WI38 (cell line): ENCODE measurements at regions not wholly inside any gene's neighbourhood (a gene's known extent, or its start where the extent isn't known, plus 50 kb on each side); places are given as distances from the start of the nearest gene placed in this dataset.

Experiments used
- H3K4me3 ChIP-seq: 2 replicates; pipeline ENCODE4 v1.5.1; 2011; ENCODE audit warnings: low read depth, mild to moderate bottlenecking, control low read depth, low read length
- TF ChIP-seq, protein P1 (sequence below): IDR thresholded peaks from 2 replicates; pipeline ENCODE4 v1.5.1; 2012; ENCODE audit warnings: low read depth, mild to moderate bottlenecking, control low read depth, low read length

DNA sequence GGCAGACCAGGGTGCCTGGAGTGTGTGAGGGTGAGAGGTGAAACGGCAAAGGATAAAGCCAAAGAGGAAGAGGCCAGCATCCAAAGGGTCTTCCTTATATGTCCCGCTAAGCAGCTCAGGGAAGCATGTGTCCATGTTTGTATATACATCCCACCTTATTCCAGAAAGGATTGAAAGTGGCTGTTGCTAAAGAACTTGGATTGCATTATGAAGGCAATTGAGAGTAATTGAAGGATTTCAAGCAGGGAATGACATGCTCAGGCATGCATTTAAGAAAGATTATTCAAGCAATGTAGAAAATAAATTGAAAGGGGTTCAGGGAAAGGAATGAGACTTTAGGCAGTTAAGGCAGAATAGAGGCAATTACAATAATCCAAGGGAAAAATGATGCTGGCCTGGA is 237.6 kb upstream of the SOX9 start:
- no peak overlapping the region for H3K4me3 ChIP-seq
- TF ChIP-seq, protein P1, sequence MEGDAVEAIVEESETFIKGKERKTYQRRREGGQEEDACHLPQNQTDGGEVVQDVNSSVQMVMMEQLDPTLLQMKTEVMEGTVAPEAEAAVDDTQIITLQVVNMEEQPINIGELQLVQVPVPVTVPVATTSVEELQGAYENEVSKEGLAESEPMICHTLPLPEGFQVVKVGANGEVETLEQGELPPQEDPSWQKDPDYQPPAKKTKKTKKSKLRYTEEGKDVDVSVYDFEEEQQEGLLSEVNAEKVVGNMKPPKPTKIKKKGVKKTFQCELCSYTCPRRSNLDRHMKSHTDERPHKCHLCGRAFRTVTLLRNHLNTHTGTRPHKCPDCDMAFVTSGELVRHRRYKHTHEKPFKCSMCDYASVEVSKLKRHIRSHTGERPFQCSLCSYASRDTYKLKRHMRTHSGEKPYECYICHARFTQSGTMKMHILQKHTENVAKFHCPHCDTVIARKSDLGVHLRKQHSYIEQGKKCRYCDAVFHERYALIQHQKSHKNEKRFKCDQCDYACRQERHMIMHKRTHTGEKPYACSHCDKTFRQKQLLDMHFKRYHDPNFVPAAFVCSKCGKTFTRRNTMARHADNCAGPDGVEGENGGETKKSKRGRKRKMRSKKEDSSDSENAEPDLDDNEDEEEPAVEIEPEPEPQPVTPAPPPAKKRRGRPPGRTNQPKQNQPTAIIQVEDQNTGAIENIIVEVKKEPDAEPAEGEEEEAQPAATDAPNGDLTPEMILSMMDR, result no peak

DNA sequence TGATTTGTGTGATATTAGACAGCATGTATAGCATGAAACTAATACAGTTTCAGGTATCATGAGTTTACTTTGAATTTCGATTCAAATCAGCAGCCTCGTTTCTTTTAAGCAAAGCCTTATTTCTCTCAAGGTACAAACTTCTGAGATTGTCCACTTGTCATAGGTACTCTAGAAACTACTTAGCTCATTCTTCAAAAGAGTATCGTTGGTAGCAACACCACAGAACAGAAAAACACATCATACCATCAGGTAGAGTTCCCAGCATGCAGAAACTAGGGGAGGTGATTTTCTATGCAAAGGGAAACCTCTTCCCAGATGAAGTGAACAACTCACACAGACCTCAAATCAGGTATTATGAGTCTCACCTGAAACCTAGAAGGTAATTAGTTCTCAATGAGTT is 237.0 kb upstream of the SOX9 start:
- TF ChIP-seq, protein P1, result no peak
- H3K4me3 ChIP-seq, result no peak overlapping the region

DNA sequence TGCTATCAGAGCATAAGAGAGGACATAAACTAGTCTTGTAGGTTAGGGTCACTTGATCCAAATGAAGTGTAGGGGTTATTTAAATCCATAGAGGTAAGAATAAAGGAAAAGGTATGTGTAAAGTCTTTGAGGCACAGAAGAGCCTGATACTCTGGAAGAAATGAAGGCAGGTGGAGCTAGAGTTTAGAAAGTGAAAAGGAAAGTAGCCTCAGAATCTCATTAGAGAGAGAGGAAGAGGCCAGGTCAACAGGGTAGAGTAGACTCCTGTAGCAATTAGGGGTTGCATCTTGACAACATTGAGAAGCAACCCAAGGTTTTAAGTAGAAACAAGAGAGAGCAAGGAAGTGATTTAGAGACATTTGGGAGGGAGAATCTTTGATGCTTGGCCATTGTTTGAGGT is 235.2 kb upstream of the SOX9 start:
- TF ChIP-seq, protein P1, result no peak
- H3K4me3 ChIP-seq, result no peak overlapping the region

DNA sequence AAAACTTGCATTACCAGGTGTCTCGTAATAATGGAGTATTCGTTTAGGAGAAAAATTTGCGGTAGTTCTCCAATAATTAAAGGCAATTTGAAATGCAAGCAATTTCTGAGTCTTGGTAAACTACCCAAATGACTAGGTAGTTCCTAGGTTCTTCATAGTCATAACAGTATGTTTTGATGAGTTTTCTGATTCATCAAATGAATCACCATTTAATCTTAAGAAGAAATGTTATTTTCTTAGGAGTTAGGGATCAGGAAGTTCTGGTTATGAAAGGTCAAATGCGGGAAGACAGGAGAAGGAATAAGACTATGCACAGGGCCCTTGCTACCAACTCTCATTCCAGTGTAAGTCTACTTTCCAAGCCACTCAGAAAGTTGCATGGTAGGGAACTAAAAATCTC is 221.5 kb upstream of the SOX9 start:
- no peak overlapping the region for H3K4me3 ChIP-seq
- TF ChIP-seq, protein P1, result no peak

DNA sequence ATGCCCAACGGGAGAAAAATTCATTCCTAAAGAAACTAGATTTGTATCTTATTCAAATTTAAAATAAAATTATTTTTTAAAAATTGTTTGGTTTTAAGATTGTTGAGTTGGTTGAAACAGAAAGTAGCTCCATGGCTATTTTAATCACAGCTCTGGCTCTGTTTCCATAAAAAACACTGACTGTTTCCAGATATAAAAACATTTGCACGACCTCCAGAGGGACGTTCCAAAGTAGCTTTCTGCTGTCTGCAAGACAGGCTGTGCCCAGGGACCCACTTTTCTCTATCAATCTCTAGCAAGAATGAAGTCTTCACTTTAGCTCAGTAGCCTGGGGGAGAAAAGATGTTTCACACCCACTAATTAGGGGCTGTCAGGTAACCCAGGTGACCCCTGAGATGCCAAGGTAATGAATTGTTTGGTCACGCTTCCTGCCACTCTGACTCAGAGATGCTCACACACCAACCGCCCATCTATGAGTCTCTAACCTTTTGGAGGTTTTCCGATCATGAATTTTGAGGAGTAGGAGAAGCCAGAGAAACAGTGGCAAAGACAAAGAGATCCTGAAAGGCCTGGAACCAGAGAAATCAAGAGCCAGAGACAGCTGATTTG is 220.1 kb upstream of the SOX9 start:
- H3K4me3 ChIP-seq, result no peak overlapping the region
- TF ChIP-seq, protein P1, result no peak

DNA sequence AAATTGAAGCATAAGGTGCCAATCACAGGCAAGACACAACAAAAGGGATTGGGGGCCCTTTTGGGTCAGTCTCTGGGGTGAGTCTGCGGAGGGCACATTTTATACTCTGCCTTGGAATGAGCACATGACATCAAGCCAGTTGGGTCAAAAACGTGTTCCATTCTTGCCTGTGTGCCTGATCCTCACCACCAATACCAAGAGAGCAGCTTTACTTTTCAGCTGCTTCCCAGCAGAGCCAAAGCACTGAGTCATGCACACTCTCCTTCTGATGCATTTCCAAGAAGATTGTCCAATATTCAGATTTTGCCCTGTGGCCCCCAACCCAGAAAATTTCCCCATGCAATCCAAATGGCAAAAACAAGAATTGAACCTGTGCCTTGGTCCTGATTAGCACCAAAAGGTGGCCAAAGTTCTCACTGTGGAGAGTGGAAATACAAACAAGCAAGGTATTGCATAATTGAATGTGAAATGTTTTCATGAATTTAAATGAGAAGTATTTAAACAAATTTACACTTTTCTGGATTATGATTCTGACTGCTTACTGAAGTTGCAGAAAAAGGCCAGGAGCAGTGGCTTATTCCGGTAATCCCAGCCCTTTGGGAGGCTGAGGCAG is 217.8 kb upstream of the SOX9 start:
- TF ChIP-seq, protein P1, result no peak
- no peak overlapping the region for H3K4me3 ChIP-seq

DNA sequence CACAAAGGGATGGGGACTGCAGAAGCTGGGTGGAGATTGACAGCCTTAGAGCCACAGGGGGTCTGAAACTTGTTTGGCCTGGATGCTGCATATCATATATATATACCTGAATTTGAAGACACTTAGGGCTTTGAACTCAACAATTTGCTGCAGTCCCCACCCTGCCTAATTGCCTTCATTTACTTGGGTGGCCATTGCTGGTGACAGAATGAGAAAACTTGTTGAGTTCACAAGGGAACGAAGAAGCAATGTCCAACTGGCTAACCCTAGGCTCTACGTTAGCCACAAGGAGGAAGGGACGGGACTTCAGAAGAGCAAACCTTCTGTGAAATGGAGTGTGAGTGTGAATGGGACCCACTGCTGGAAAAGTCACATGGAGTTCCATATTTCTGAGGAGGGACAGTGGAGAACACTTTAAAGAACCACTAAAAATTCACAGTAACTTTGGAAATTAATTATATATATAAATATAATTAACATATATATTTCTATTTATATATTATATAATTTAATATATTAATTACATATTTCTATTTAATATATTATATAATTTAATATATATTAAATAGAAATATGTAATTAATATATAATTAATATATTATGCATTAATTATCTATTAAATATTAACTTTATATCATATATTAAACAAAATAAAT is 215.3 kb upstream of the SOX9 start:
- H3K4me3 ChIP-seq, result no peak overlapping the region
- TF ChIP-seq, protein P1, result no peak
